Endometrium (tissue), 2 donors: ENCODE measurements at regions not wholly inside any gene's neighbourhood (a gene's known extent, or its start where the extent isn't known, plus 50 kb on each side); places are given as distances from the start of the nearest gene placed in this dataset.
"Not testable (repeated sequence)": the region's sequence is repeated elsewhere in the genome, so short reads cannot be mapped to it uniquely, and the experiment has no call there.

Experiments used
- FAIRE-seq: peaks from 2 replicates; lab custom pipeline; 2012; peaks lifted over from hg19 to GRCh38; lab: Jason Lieb, UNC
- donor health status: control.
- donor health status: control.

GRCh38 chr1:817071-817599 is 106.6 kb upstream of the SAMD11 start:
- FAIRE-seq = not testable (repeated sequence)

- FAIRE-seq = not testable (repeated sequence)
Measured at GRCh38 chr1:817658-818617, 105.8 kb upstream of the SAMD11 start.

GRCh38 chr1:818618-819291 is 105.0 kb upstream of the SAMD11 start:
- FAIRE-seq = no peak

GRCh38 chr1:820962-821361 is 102.8 kb upstream of the SAMD11 start:
- no peak for FAIRE-seq

- not testable (repeated sequence) for FAIRE-seq
Measured at GRCh38 chr1:826808-827207, 96.9 kb upstream of the SAMD11 start.

- not testable (repeated sequence) for FAIRE-seq
Measured at GRCh38 chr1:827211-828063, 96.3 kb upstream of the SAMD11 start.

GRCh38 chr1:829324-829723 is 94.4 kb upstream of the SAMD11 start:
- not testable (repeated sequence) for FAIRE-seq

- FAIRE-seq = not testable (repeated sequence)
Measured at GRCh38 chr1:829932-830331, 93.8 kb upstream of the SAMD11 start.

GRCh38 chr1:830750-831149 is 93.0 kb upstream of the SAMD11 start:
- not testable (repeated sequence) for FAIRE-seq

- FAIRE-seq = no peak
Measured at GRCh38 chr1:831522-831921, 92.2 kb upstream of the SAMD11 start.

GRCh38 chr1:832136-832535 is 91.6 kb upstream of the SAMD11 start:
- no peak for FAIRE-seq

GRCh38 chr1:833226-833625 is 90.5 kb upstream of the SAMD11 start:
- FAIRE-seq = not testable (repeated sequence)

- not testable (repeated sequence) for FAIRE-seq
Measured at GRCh38 chr1:835509-835908, 88.2 kb upstream of the SAMD11 start.

- FAIRE-seq = not testable (repeated sequence)
Measured at GRCh38 chr1:837601-838000, 86.1 kb upstream of the SAMD11 start.

- not testable (repeated sequence) for FAIRE-seq
Measured at GRCh38 chr1:838291-838690, 85.4 kb upstream of the SAMD11 start.

GRCh38 chr1:840592-840991 is 83.1 kb upstream of the SAMD11 start:
- not testable (repeated sequence) for FAIRE-seq

- not testable (repeated sequence) for FAIRE-seq
Measured at GRCh38 chr1:841671-842425, 81.9 kb upstream of the SAMD11 start.

GRCh38 chr1:842799-843198 is 80.9 kb upstream of the SAMD11 start:
- not testable (repeated sequence) for FAIRE-seq

- not testable (repeated sequence) for FAIRE-seq
Measured at GRCh38 chr1:843946-844345, 79.8 kb upstream of the SAMD11 start.

- no peak for FAIRE-seq
Measured at GRCh38 chr1:844472-845026, 79.2 kb upstream of the SAMD11 start.

GRCh38 chr1:845641-846040 is 78.1 kb upstream of the SAMD11 start:
- FAIRE-seq = not testable (repeated sequence)
